Stimulated activated naive CD8-positive, alpha-beta T cell treated with anti-CD3 and anti-CD28 coated beads, Interleukin-15, Interleukin-2, amounts not matched to agents 100 U/mL and 50 U/mL, for 24 hours (primary cell): ENCODE measurements at regions not wholly inside any gene's neighbourhood (a gene's known extent, or its start where the extent isn't known, plus 50 kb on each side); places are given as distances from the start of the nearest gene placed in this dataset.

Source experiments
- ATAC-seq: fragments of 150-1000 bp; cut with Tn5 transposase; one replicate; pipeline ENCODE4 v1.10.0; 2021
- DNase-seq: peaks from one replicate; pipeline ENCODE4 v3.0.0; 2021

DNA sequence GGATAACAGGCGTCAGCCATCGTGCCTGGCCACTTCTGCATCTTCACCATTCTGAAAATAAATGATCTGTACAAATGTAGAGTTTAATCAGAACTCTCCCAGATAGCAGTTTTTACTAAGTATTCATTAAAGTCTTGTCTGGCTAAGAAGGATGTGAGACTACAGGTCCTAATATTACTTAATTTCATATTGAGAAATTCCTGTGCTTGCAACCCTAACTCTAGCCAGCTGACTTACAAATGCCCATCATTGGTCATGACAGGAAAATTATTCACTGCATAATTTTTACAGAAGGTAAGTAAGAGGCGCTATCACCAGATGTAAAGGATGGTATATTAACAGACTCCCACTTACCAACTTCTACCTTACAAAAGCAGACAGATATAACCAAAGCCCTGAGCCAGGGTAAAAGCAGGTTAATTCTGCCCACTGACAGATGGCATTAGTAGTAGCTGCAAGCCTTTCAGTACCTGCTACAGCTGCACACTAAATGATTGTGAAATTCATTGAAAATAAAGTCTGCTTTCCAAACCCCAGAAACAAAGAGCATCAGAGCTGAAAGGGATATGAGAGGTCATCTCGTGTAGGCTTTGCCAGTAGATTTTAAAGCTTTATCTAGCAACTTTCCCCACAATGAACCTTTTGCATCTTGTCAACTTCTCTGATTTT, 55.9 kb upstream of the FOXN2 start:
- DNase-seq: no peak
- ATAC-seq: no peak

GRCh38 chr2:48259811-48260210, 54.7 kb upstream of the FOXN2 start:
- no peak for DNase-seq
- no peak for ATAC-seq

DNA sequence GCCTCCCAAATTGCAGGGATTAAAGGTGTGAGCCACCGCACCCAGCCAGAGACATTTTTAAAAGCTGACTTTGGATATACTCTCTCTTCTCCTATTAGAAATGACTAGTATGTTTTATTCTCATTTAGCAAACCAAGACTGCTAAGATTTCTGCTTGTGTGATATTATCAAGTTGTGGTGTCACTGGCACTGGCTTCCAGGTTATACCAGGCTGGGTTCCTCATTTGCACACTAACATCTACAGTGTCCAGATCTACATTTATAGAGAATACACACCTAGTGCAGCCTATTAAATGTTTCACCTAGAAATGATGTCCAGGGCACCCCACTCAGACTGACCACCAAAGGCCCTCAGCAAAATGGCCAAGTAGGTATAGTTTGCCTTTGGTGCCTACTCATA, 49.9 kb upstream of the FOXN2 start:
- DNase-seq (no peak), ATAC-seq (no peak)
